ENCODE measurements at regions not wholly inside any gene's neighbourhood (a gene's known extent, or its start where the extent isn't known, plus 50 kb on each side); places are given as distances from the start of the nearest gene placed in this dataset.

- TF ChIP-seq CTCF (IDR thresholded peaks at IDR 0.05; ENCODE audit: insufficient read depth, low read depth, low read length, missing control alignments): no peak
- DNase-seq (ENCODE audit: low read depth): no peak
- H3K4me3 ChIP-seq (ENCODE audit: low read depth, low read length): no peak overlapping the region
These were observed 364.6 kb downstream of the OSR1 start for GRCh38 chr2:18993756-18994338.

- DNase-seq (ENCODE audit: low read depth): no peak
- no peak for TF ChIP-seq CTCF (IDR thresholded peaks at IDR 0.05; ENCODE audit: insufficient read depth, low read depth, low read length, missing control alignments)
- H3K4me3 ChIP-seq (ENCODE audit: low read depth, low read length): no peak overlapping the region
These were observed 366.9 kb downstream of the OSR1 start for GRCh38 chr2:18991177-18992168.

- TF ChIP-seq CTCF (IDR thresholded peaks at IDR 0.05; ENCODE audit: insufficient read depth, low read depth, low read length, missing control alignments): no peak
- no peak for DNase-seq (ENCODE audit: low read depth)
- H3K4me3 ChIP-seq (ENCODE audit: low read depth, low read length): no peak overlapping the region
These were observed 369.7 kb downstream of the OSR1 start for GRCh38 chr2:18988631-18989232.

GRCh38 chr2:18987592-18988073, 370.8 kb downstream of the OSR1 start:
- no peak overlapping the region for H3K4me3 ChIP-seq (ENCODE audit: low read depth, low read length)
- TF ChIP-seq CTCF (IDR thresholded peaks at IDR 0.05; ENCODE audit: insufficient read depth, low read depth, low read length, missing control alignments): no peak
- no peak for DNase-seq (ENCODE audit: low read depth)

GRCh38 chr2:18987016-18987415, 371.4 kb downstream of the OSR1 start:
- DNase-seq (ENCODE audit: low read depth): no peak
- H3K4me3 ChIP-seq (ENCODE audit: low read depth, low read length): no peak overlapping the region
- TF ChIP-seq CTCF (IDR thresholded peaks at IDR 0.05; ENCODE audit: insufficient read depth, low read depth, low read length, missing control alignments): no peak

- no peak for DNase-seq (ENCODE audit: low read depth)
- TF ChIP-seq CTCF (IDR thresholded peaks at IDR 0.05; ENCODE audit: insufficient read depth, low read depth, low read length, missing control alignments): no peak
- H3K4me3 ChIP-seq (ENCODE audit: low read depth, low read length): no peak overlapping the region
These were observed 372.4 kb downstream of the OSR1 start for GRCh38 chr2:18986046-18986445.
